GM12873 (cell line): ENCODE measurements at regions not wholly inside any gene's neighbourhood (a gene's known extent, or its start where the extent isn't known, plus 50 kb on each side); places are given as distances from the start of the nearest gene placed in this dataset.

Source experiments
- CTCF ChIP-seq: IDR thresholded peaks from 2 replicates; pipeline ENCODE4 v1.5.1; 2012; ENCODE audit warnings: low read depth, mild to moderate bottlenecking, moderate library complexity, low read length, control low read depth; ENCODE audit not compliant: insufficient read depth; ENCODE audit errors: missing control alignments

DNA sequence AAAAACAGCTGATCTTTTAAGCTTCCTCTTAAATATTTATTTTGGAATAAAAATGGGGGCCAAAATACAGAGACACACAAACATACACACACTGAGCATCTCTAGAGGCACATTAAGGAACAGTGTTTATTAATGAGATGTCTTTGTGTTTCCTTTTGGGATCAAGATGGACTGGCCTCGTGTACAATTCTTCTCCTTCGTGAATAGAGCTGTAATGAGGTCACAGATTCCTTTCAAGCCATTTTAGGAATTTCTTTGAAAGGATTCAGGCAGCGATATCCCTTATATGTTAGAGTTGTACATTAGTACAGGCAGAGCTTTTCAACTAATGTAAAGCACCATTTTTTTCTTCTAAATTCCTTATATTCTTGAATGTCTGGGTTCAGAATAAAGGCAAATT lies 295.7 kb downstream of the CHRM3 start:
- TF ChIP-seq CTCF, result no peak

GRCh38 chr1:239682960-239683359 lies 296.6 kb downstream of the CHRM3 start:
- TF ChIP-seq CTCF, result no peak

GRCh38 chr1:239686386-239686785 lies 300.0 kb downstream of the CHRM3 start:
- no peak for TF ChIP-seq CTCF

GRCh38 chr1:239696317-239696716 lies 309.9 kb downstream of the CHRM3 start:
- TF ChIP-seq CTCF, result no peak

GRCh38 chr1:239700667-239701066 lies 314.3 kb downstream of the CHRM3 start:
- TF ChIP-seq CTCF, result no peak

- TF ChIP-seq CTCF, result no peak
Observed at GRCh38 chr1:239703075-239703474, 316.7 kb downstream of the CHRM3 start.

- no peak for TF ChIP-seq CTCF
Observed at GRCh38 chr1:239706245-239706892, 320.0 kb downstream of the CHRM3 start.
